ACC112 (cell line): ENCODE measurements at regions not wholly inside any gene's neighbourhood (a gene's known extent, or its start where the extent isn't known, plus 50 kb on each side); places are given as distances from the start of the nearest gene placed in this dataset.

Experiments used
- H2AFZ ChIP-seq: fragments of 200-600 bp; sonication (generic); one replicate; pipeline ENCODE4 v1.6.0; 2017; ENCODE audit warnings: antibody characterized with exemption, low read length; ENCODE audit not compliant: unreplicated experiment
- H3K27ac ChIP-seq: fragments of 200-600 bp; sonication (generic); 2 replicates; pipeline ENCODE4 v1.5.1; 2014; ENCODE audit warnings: low read depth, mild to moderate bottlenecking, antibody characterized with exemption, low read length, moderate library complexity
- H3K27me3 ChIP-seq: fragments of 200-600 bp; sonication (generic); 2 replicates; pipeline ENCODE4 v1.6.1; 2014; ENCODE audit warnings: mild to moderate bottlenecking, antibody characterized with exemption, low read length, moderate library complexity, mixed read lengths; ENCODE audit not compliant: insufficient read depth
- H3K36me3 ChIP-seq: fragments of 200-600 bp; sonication (generic); 2 replicates; pipeline ENCODE4 v1.6.1; 2016; ENCODE audit warnings: mild to moderate bottlenecking, antibody characterized with exemption, low read length, moderate library complexity, mixed read lengths; ENCODE audit not compliant: insufficient read depth
- H3K4me1 ChIP-seq: fragments of 200-600 bp; sonication (generic); one replicate; pipeline ENCODE4 v1.6.1; 2016; ENCODE audit warnings: low read length, mixed read lengths; ENCODE audit not compliant: insufficient read depth, unreplicated experiment, control insufficient read depth
- H3K4me3 ChIP-seq: fragments of 200-600 bp; sonication (generic); 2 replicates; pipeline ENCODE4 v1.5.1; 2014; ENCODE audit warnings: mild to moderate bottlenecking, low read depth, low read length
- H3K79me2 ChIP-seq: fragments of 200-600 bp; sonication (generic); one replicate; pipeline ENCODE4 v1.6.0; 2016; ENCODE audit warnings: low read length; ENCODE audit not compliant: control insufficient read depth, unreplicated experiment, insufficient read depth

GRCh38 chr10:78724846-78725245 is 343.9 kb upstream of the ZMIZ1 start:
- no peak overlapping the region for H2AFZ ChIP-seq
- peaks cover 89% of the 10 kb centered on the region for H3K27me3 ChIP-seq
- H3K4me1 ChIP-seq = no peaks in the 10 kb centered on the region
- no peaks in the 10 kb centered on the region for H3K36me3 ChIP-seq
- no peaks in the 10 kb centered on the region for H3K79me2 ChIP-seq
- no peak overlapping the region for H3K27ac ChIP-seq
- no peak overlapping the region for H3K4me3 ChIP-seq

GRCh38 chr10:78726171-78726570 is 342.6 kb upstream of the ZMIZ1 start:
- Histone ChIP-seq H3K27me3 (peaks cover 89% of the 10 kb centered on the region), H2AFZ (no peak overlapping the region), H3K79me2 (no peaks in the 10 kb centered on the region), H3K27ac (no peak overlapping the region), H3K36me3 (no peaks in the 10 kb centered on the region), H3K4me3 (no peak overlapping the region), H3K4me1 (no peaks in the 10 kb centered on the region)

GRCh38 chr10:78727251-78727650 is 341.5 kb upstream of the ZMIZ1 start:
- Histone ChIP-seq H3K27me3 (peaks cover 90% of the 10 kb centered on the region), H2AFZ (no peak overlapping the region), H3K27ac (no peak overlapping the region)

GRCh38 chr10:78727728-78728127 is 341.0 kb upstream of the ZMIZ1 start:
- no peaks in the 10 kb centered on the region for H3K4me1 ChIP-seq
- H3K27ac ChIP-seq = no peak overlapping the region
- H3K79me2 ChIP-seq = no peaks in the 10 kb centered on the region
- H3K4me3 ChIP-seq = no peak overlapping the region
- H3K27me3 ChIP-seq = peaks cover 91% of the 10 kb centered on the region
- H3K36me3 ChIP-seq = no peaks in the 10 kb centered on the region
- H2AFZ ChIP-seq = no peak overlapping the region

More at GRCh38 chr10:78727251-78727650, 341.5 kb upstream of the ZMIZ1 start:
- Histone ChIP-seq H3K79me2 (no peaks in the 10 kb centered on the region), H3K36me3 (no peaks in the 10 kb centered on the region), H3K4me3 (no peak overlapping the region), H3K4me1 (no peaks in the 10 kb centered on the region)

GRCh38 chr10:78728176-78728575 is 340.6 kb upstream of the ZMIZ1 start:
- Histone ChIP-seq H3K27ac (no peak overlapping the region), H2AFZ (no peak overlapping the region), H3K4me1 (no peaks in the 10 kb centered on the region), H3K4me3 (no peak overlapping the region), H3K27me3 (peaks cover 95% of the 10 kb centered on the region), H3K36me3 (no peaks in the 10 kb centered on the region), H3K79me2 (no peaks in the 10 kb centered on the region)

GRCh38 chr10:78729366-78729765 is 339.4 kb upstream of the ZMIZ1 start:
- no peaks in the 10 kb centered on the region for H3K36me3 ChIP-seq
- H3K79me2 ChIP-seq = no peaks in the 10 kb centered on the region
- no peaks in the 10 kb centered on the region for H3K4me1 ChIP-seq
- H3K27me3 ChIP-seq = peaks cover 96% of the 10 kb centered on the region
- H3K4me3 ChIP-seq = no peak overlapping the region
- no peak overlapping the region for H3K27ac ChIP-seq
- H2AFZ ChIP-seq = no peak overlapping the region

GRCh38 chr10:78729800-78730199 is 339.0 kb upstream of the ZMIZ1 start:
- peaks cover 96% of the 10 kb centered on the region for H3K27me3 ChIP-seq
- H3K4me1 ChIP-seq = no peaks in the 10 kb centered on the region
- no peak overlapping the region for H2AFZ ChIP-seq
- H3K4me3 ChIP-seq = no peak overlapping the region
- H3K36me3 ChIP-seq = no peaks in the 10 kb centered on the region
- no peak overlapping the region for H3K27ac ChIP-seq
- H3K79me2 ChIP-seq = no peaks in the 10 kb centered on the region

GRCh38 chr10:78730754-78731153 is 338.0 kb upstream of the ZMIZ1 start:
- Histone ChIP-seq H3K4me1 (no peaks in the 10 kb centered on the region), H3K27me3 (peaks cover 96% of the 10 kb centered on the region), H3K36me3 (no peaks in the 10 kb centered on the region), H3K4me3 (no peak overlapping the region), H3K27ac (no peak overlapping the region), H2AFZ (no peak overlapping the region), H3K79me2 (no peaks in the 10 kb centered on the region)

GRCh38 chr10:78731675-78732074 is 337.1 kb upstream of the ZMIZ1 start:
- Histone ChIP-seq H3K27me3 (peaks cover 96% of the 10 kb centered on the region), H3K79me2 (no peaks in the 10 kb centered on the region), H3K4me1 (no peaks in the 10 kb centered on the region), H2AFZ (no peak overlapping the region), H3K36me3 (no peaks in the 10 kb centered on the region), H3K27ac (no peak overlapping the region), H3K4me3 (no peak overlapping the region)

- Histone ChIP-seq H3K27me3 (peaks cover 96% of the 10 kb centered on the region), H3K36me3 (no peaks in the 10 kb centered on the region)
These were observed 336.4 kb upstream of the ZMIZ1 start for GRCh38 chr10:78732381-78732780.

GRCh38 chr10:78736926-78737630 is 331.7 kb upstream of the ZMIZ1 start:
- Histone ChIP-seq H3K4me1 (no peaks in the 10 kb centered on the region), H3K79me2 (no peaks in the 10 kb centered on the region), H2AFZ (no peak overlapping the region), H3K27me3 (peaks cover 87% of the 10 kb centered on the region), H3K36me3 (no peaks in the 10 kb centered on the region), H3K4me3 (no peak overlapping the region), H3K27ac (no peak overlapping the region)

More at GRCh38 chr10:78732381-78732780, 336.4 kb upstream of the ZMIZ1 start:
- no peak overlapping the region for H3K4me3 ChIP-seq
- no peak overlapping the region for H3K27ac ChIP-seq
- H3K4me1 ChIP-seq = no peaks in the 10 kb centered on the region
- H2AFZ ChIP-seq = no peak overlapping the region
- no peaks in the 10 kb centered on the region for H3K79me2 ChIP-seq
